H9 (cell line): ENCODE measurements at regions not wholly inside any gene's neighbourhood (a gene's known extent, or its start where the extent isn't known, plus 50 kb on each side); places are given as distances from the start of the nearest gene placed in this dataset.

Source experiments
- DNase-seq: peaks from one replicate; pipeline ENCODE4 v3.0.0-alpha.2; 2017
- H2AFZ ChIP-seq: one replicate; pipeline ENCODE4 v1.6.1; 2013; ENCODE audit warnings: mild to moderate bottlenecking, low read length, control low read depth, moderate library complexity
- H2AK5ac ChIP-seq: 2 replicates; pipeline ENCODE4 v1.6.1; 2013; ENCODE audit warnings: low read length, control low read depth, mixed read lengths; ENCODE audit not compliant: insufficient read length
- H2BK120ac ChIP-seq: one replicate; pipeline ENCODE4 v1.6.1; 2013; ENCODE audit warnings: low read depth, mild to moderate bottlenecking, low read length, control low read depth, inconsistent platforms; ENCODE audit not compliant: poor library complexity, severe bottlenecking
- H2BK12ac ChIP-seq: 2 replicates; pipeline ENCODE4 v1.6.1; 2013; ENCODE audit warnings: low read length, control low read depth, mixed read lengths, low read depth; ENCODE audit not compliant: insufficient read length
- H2BK15ac ChIP-seq: 2 replicates; pipeline ENCODE4 v1.6.1; 2013; ENCODE audit warnings: low read depth, low read length, control low read depth
- H2BK20ac ChIP-seq: one replicate; pipeline ENCODE4 v1.6.1; 2013; ENCODE audit warnings: low read depth, mild to moderate bottlenecking, low read length, control low read depth, inconsistent platforms; ENCODE audit not compliant: poor library complexity, severe bottlenecking
- H2BK5ac ChIP-seq: 2 replicates; pipeline ENCODE4 v1.6.1; 2013; ENCODE audit warnings: low read length, control low read depth, mixed read lengths; ENCODE audit not compliant: insufficient read length
- H3K14ac ChIP-seq: 2 replicates; pipeline ENCODE4 v1.6.1; 2013; ENCODE audit warnings: low read length, control low read depth; ENCODE audit not compliant: insufficient read depth
- H3K18ac ChIP-seq: 2 replicates; pipeline ENCODE4 v1.6.1; 2013; ENCODE audit warnings: low read depth, mild to moderate bottlenecking, mixed read lengths, low read length, control low read depth; ENCODE audit not compliant: insufficient read length
- H3K23ac ChIP-seq: 2 replicates; pipeline ENCODE4 v1.6.1; 2013; ENCODE audit warnings: low read length, control low read depth, mixed read lengths, low read depth; ENCODE audit not compliant: insufficient read length
- H3K23me2 ChIP-seq: 2 replicates; pipeline ENCODE4 v1.6.1; 2013; ENCODE audit warnings: low read depth, mild to moderate bottlenecking, mixed read lengths, low read length, control low read depth; ENCODE audit not compliant: insufficient read length, poor library complexity, severe bottlenecking
- H3K27ac ChIP-seq: 2 replicates; pipeline ENCODE4 v1.5.1; 2013; ENCODE audit warnings: low read length, control low read depth, mixed read lengths, low read depth; ENCODE audit not compliant: insufficient read length
- H3K27me3 ChIP-seq: 2 replicates; pipeline ENCODE4 v1.6.1; 2013; ENCODE audit warnings: low read length, control low read depth, inconsistent platforms; ENCODE audit not compliant: insufficient read depth
- H3K4ac ChIP-seq: 2 replicates; pipeline ENCODE4 v1.6.1; 2013; ENCODE audit warnings: low read depth, mild to moderate bottlenecking, control low read depth, inconsistent platforms, low read length, moderate library complexity
- H3K4me1 ChIP-seq: 2 replicates; pipeline ENCODE4 v1.6.1; 2013; ENCODE audit warnings: low read length, control low read depth, inconsistent platforms; ENCODE audit not compliant: insufficient read depth
- H3K4me2 ChIP-seq: 2 replicates; pipeline ENCODE4 v1.6.1; 2013; ENCODE audit warnings: low read length, control low read depth, mixed read lengths; ENCODE audit not compliant: insufficient read length, insufficient read depth
- H3K56ac ChIP-seq: 2 replicates; pipeline ENCODE4 v1.6.1; 2013; ENCODE audit warnings: low read depth, mild to moderate bottlenecking, mixed read lengths, low read length, control low read depth; ENCODE audit not compliant: insufficient read length
- H3K79me1 ChIP-seq: 2 replicates; pipeline ENCODE4 v1.6.1; 2013; ENCODE audit warnings: low read depth, mild to moderate bottlenecking, moderate library complexity, low read length, control low read depth, inconsistent platforms; ENCODE audit not compliant: insufficient read depth, poor library complexity, severe bottlenecking
- H3K79me2 ChIP-seq: 2 replicates; pipeline ENCODE4 v1.6.1; 2013; ENCODE audit warnings: low read length, control low read depth, inconsistent platforms; ENCODE audit not compliant: insufficient read depth
- H3K9ac ChIP-seq: 2 replicates; pipeline ENCODE4 v1.6.1; 2013; ENCODE audit warnings: low read length, control low read depth, mixed read lengths; ENCODE audit not compliant: insufficient read length; ENCODE audit errors: extremely low read depth
- H3K9me3 ChIP-seq: one replicate; pipeline ENCODE4 v1.6.1; 2013; ENCODE audit warnings: low read depth, low read length, inconsistent platforms; ENCODE audit not compliant: control insufficient read depth
- H3T11ph ChIP-seq: one replicate; pipeline ENCODE4 v1.6.1; 2013; ENCODE audit warnings: mild to moderate bottlenecking, low read length, control low read depth, inconsistent platforms
- H4K20me1 ChIP-seq: one replicate; pipeline ENCODE4 v1.6.1; 2013; ENCODE audit not compliant: control insufficient read depth, insufficient read length, insufficient read depth
- H4K5ac ChIP-seq: 2 replicates; pipeline ENCODE4 v1.6.1; 2013; ENCODE audit warnings: low read depth, mild to moderate bottlenecking, mixed read lengths, low read length, control low read depth; ENCODE audit not compliant: insufficient read length
- H4K8ac ChIP-seq: replicated peaks from 2 replicates; pipeline ENCODE4 v1.6.1; 2013; ENCODE audit warnings: low read length, control low read depth, mixed read lengths, low read depth; ENCODE audit not compliant: insufficient read length
- H4K91ac ChIP-seq: 2 replicates; pipeline ENCODE4 v1.6.1; 2013; ENCODE audit warnings: low read depth, mild to moderate bottlenecking, moderate library complexity, mixed read lengths, low read length, control low read depth; ENCODE audit not compliant: insufficient read length
- H3K27ac Mint-ChIP-seq, 3 experiments: 2 replicates in 2 of 3; 3 replicates in 1 of 3; pipeline ENCODE4 v1.8.0; 2020 to 2021; ENCODE audit warnings: mixed read lengths in 3 of 3, mild to moderate bottlenecking in 1 of 3, moderate library complexity in 1 of 3
- H3K27me3 Mint-ChIP-seq: 2 replicates; pipeline ENCODE4 v1.8.0; 2021; ENCODE audit warnings: low read depth, mild to moderate bottlenecking, moderate library complexity, mixed read lengths
- H3K36me3 Mint-ChIP-seq, 3 experiments: 2 replicates in 2 of 3; 3 replicates in 1 of 3; pipeline ENCODE4 v1.8.0; 2020 to 2021; ENCODE audit warnings: low read depth in 3 of 3, mixed read lengths in 3 of 3; ENCODE audit not compliant: insufficient read depth in 1 of 3
- H3K4me1 Mint-ChIP-seq, 2 experiments: 2 replicates each; pipeline ENCODE4 v1.8.0; 2020; ENCODE audit warnings: mixed read lengths in 2 of 2
- H3K4me3 Mint-ChIP-seq, 2 experiments: 2 replicates in 1 of 2; 3 replicates in 1 of 2; pipeline ENCODE4 v1.8.0; 2020 to 2021; ENCODE audit warnings: mild to moderate bottlenecking in 2 of 2, mixed read lengths in 2 of 2, moderate library complexity in 1 of 2
- H3K9me3 Mint-ChIP-seq, 2 experiments: 2 replicates in 1 of 2; 3 replicates in 1 of 2; pipeline ENCODE4 v1.8.0; 2020; ENCODE audit warnings: mild to moderate bottlenecking in 2 of 2, mixed read lengths in 2 of 2, moderate library complexity in 1 of 2
- CTCF ChIP-seq: fragments of 200-600 bp; sonication (generic); conservative IDR thresholded peaks from 3 replicates; pipeline ENCODE4 v1.8.0; 2021; ENCODE audit warnings: antibody characterized with exemption, mild to moderate bottlenecking
- WGBS: extraction: QIAGEN DNeasy Blood & Tissue Kit; methylation state at CpG from one replicate; pipeline ENCODE4 v1.1.7; 2013; ENCODE audit warnings: missing lambda C conversion rate, low lambda C conversion rate, mixed read lengths; ENCODE audit not compliant: insufficient read length; ENCODE audit errors: extremely low coverage; 5-methylcytosine and 5-hydroxymethylcytosine counted together

DNA sequence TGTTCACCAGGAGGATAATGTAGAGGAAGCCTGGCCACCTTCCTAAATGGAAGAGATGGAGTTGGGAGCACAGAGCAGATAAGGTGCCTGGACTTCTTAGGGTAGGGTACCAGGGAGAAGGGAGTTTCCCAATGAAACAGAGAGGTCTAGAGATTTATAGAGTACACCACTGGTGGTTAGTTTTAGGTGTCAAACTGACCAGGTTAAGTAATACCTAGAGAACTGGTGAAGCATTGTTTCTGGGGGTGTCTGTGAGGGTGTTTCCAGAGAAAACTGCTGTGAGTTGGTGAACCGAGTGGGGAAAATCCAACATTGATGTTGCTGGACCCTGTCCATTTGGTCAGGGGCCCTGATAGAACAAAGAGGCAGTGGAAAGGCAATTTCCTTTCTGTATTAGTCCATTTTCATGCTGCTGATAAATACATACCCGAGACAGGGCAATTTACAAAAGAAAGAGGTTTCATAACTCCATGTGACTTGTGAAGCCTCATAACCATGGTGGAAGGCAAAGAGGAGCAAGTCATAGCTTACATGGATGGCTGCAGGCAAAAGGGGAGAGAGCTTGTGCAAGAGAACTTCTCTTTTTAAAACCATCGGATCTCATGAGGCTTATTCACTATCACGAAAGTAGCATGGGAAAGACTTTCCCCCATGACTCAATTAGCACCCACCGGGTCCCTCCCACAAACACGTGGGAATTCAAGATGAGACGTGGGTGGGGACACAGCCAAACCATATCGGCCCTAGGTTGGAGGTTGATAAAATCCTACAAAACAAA lies 260.8 kb downstream of the CBLN2 start:
- H4K91ac ChIP-seq: no peak overlapping the region
- H3K14ac ChIP-seq: no peak overlapping the region
- H3K4ac ChIP-seq: no peak overlapping the region
- H3K4me1 Mint-ChIP-seq: peaks cover 5 to 7% of the 10 kb centered on the region in 2 experiments; a peak in 2 of 4 replicates
- H4K20me1 ChIP-seq: no peaks in the 10 kb centered on the region
- no peak overlapping the region for H4K5ac ChIP-seq
- H3K36me3 Mint-ChIP-seq: peaks cover 0 to 1% (median 0%) of the 10 kb centered on the region in 3 experiments; a peak in 1 of 7 replicates
- H3K4me3 Mint-ChIP-seq: no peak overlapping the region
- no peak overlapping the region for H3K18ac ChIP-seq
- H2BK120ac ChIP-seq: no peak overlapping the region
- H2BK20ac ChIP-seq: no peak overlapping the region
- H3K9ac ChIP-seq: no peak overlapping the region
- H2BK5ac ChIP-seq: no peak overlapping the region
- no peaks in the 10 kb centered on the region for H3K79me2 ChIP-seq
- H3K27me3 Mint-ChIP-seq: no peaks in the 10 kb centered on the region; the same call in 1 of the 2 replicates
- TF ChIP-seq CTCF: no peak
- no peak overlapping the region for H4K8ac ChIP-seq
- no peak overlapping the region for H2AFZ ChIP-seq
- H2BK15ac ChIP-seq: no peak overlapping the region
- no peaks in the 10 kb centered on the region for H3K9me3 ChIP-seq
- no peaks in the 10 kb centered on the region; a peak in 1 of 5 replicates for H3K9me3 Mint-ChIP-seq
- H3K4me1 ChIP-seq: no peaks in the 10 kb centered on the region; the same call in 1 of the 2 replicates
- H3K4me2 ChIP-seq: no peak overlapping the region
- H3K23ac ChIP-seq: no peak overlapping the region
- H3K27ac Mint-ChIP-seq: no peak overlapping the region
- H3K79me1 ChIP-seq: no peaks in the 10 kb centered on the region
- no CpG with 5 or more reads among the region's 8 CpGs for WGBS
- H2AK5ac ChIP-seq: no peak overlapping the region
- H3K23me2 ChIP-seq: no peaks in the 10 kb centered on the region
- H3K56ac ChIP-seq: no peak overlapping the region
- H3K27me3 ChIP-seq: no peaks in the 10 kb centered on the region
- no peak for DNase-seq
- no peak overlapping the region for H3T11ph ChIP-seq
- H2BK12ac ChIP-seq: no peak overlapping the region
- H3K27ac ChIP-seq: no peak overlapping the region
